RKO (cell line): ENCODE measurements at regions not wholly inside any gene's neighbourhood (a gene's known extent, or its start where the extent isn't known, plus 50 kb on each side); places are given as distances from the start of the nearest gene placed in this dataset.

Source experiments
- DNase-seq: peaks from one replicate; pipeline ENCODE4 v3.0.0-alpha.2; 2016; ENCODE audit warnings: low spot score

DNA sequence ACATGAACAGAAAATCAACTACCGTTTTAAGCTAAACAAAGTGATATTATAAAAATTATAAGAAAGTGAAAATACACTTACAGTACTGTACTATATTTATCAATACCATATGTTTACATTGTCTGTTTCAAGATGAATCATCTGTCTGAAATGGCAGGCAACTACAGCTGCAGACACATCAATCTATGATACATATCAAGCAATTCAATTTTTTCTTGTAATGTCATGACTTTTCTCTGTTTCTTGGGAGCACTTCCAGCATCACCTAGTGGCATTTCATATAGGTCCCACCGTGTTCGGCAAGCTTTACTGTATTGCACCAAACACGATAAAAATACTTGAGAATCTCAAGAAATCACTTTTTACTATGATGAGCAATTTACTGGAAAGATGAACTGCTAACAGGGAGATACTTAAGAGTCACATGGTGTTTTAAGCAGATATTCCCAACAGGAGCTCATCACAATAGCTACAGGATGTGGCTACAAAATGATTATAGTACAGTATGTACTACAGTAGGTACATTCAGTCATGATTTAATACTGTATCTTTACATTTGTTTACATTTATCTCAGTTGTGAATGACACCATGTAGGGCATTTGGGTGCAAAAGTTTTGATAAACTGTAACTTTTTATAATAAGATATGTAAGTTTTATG lies 207.4 kb downstream of the ADAM29 start:
- no peak for DNase-seq

DNA sequence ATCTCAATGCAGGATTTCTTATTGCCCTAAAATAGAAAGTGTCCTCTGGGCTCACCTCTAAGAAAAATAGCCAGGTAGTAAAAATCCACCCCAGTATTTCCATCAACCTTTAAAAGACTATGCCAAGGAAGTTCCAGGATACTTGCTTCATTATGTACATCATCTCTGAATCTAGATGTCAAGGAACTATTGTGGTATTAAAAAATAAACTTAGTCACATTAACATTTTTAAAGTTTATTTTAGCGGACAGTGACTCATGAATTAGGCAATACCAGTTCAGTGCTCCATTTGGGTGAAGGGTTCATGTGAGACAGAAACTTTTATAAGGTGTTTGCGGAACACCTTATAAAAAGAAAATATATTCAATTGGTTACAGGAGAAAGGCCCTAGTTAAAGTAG lies 209.2 kb downstream of the ADAM29 start:
- no peak for DNase-seq

DNA sequence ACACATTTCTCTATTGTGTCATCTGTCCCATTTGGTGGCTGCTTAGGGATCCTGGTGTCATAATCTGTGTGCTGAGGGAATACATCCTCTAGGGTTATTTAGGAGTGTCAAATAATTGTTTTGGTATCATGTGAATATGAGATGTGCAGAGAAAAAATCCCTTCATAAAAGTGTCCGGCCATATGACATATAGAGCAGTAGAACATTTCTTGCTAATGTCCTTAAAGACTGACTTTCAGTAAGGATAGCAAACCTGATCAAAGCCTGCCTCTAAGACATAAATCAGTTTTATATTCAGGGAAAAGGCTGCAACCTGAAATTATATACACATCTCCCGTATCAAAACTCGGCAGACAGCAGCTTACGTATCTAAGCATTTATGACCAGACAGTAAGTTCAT lies 211.6 kb downstream of the ADAM29 start:
- no peak for DNase-seq

DNA sequence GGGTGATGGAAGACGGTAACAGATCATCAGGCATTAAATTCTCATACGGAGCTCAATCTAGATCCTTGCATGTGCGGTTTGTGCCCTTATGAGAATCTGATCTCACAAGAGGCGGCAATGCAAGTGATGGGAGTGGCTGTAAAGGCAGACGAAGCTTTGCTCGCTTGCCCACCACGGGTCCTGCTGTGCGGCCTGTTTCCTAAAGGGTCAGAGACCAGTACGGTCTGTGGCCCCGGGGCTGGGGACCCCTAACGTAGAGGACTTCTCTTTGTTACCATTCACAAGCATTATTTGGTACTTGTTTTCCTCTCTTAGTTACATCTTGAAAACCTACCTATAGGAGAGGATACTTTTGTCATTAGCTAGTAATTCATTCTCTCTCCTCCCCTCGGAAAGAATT lies 221.0 kb downstream of the ADAM29 start:
- no peak for DNase-seq

DNA sequence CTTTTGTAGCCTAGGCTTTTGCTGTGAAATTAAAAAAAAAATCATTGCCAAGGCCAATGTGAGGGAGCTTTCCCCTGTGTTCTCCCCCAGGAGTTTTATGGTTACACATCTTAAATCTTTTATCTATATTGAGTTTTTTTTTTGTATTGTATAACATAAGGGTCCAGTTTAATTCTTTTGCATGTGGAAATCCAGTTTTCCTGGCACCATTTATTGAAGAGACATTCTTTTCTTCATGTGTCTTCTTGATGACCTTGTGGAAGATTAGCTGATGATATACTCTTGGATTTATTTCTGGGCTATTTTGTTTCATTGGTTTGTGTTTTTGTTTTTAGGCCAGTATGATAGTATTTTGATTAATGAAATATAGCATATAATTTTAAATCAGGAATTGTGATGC lies 225.0 kb downstream of the ADAM29 start:
- no peak for DNase-seq

DNA sequence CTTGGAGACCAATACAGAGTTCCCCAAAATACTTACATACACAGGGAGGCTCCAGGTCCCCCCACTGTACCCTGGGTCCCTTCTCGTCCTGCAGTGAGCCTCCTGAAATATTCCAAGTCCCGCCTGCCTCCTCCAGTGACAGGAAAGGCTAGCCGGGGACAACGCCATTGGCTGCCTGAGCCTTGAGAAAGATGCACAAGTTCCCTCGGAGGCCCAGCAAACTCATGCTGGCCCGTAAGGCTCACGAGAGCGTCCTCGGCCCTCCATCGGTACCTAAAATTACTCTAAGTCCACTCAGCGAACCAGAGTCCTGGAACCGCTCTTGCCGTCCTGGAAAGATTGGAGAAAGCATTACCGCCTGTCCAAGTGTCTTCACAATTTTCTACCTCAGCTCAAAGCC lies 228.6 kb downstream of the ADAM29 start:
- DNase-seq = no peak

DNA sequence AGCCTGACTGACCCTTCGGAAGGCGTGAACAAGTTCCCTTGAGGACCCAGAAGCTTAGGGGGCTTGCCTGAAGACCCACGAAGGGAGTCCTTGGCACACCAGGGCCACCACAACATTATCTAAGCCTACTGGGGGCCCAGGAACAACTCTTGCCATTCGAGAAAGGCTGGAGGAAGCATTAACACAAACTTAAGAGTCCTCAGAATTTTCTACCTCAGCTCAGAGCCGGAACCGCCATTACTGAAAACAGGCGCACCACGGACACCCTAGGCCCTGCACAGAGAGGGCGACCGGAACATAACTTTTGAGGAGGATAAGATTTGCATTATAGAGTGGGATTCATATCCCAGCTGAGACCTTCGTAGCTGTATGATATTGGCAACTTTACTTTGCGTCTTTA lies 229.1 kb downstream of the ADAM29 start:
- no peak for DNase-seq

DNA sequence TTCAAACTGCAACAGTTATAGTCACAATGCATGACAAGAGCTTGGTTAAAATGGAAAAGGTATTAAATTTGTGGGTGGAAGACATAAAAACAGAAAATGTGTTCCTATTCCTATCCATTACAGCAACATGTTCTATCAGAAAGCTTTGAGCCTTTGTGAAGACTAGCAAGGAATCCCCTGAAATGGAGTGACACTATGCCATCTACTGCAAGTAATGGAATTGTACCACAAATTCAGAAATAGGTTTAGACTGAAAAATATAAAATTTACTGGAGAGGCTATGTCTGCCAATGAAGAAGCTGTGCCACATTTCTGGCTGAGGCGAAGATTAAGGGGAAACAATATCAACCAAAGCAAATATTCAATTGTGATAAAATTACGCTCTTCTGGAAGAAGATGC lies 247.9 kb downstream of the ADAM29 start:
- no peak for DNase-seq

DNA sequence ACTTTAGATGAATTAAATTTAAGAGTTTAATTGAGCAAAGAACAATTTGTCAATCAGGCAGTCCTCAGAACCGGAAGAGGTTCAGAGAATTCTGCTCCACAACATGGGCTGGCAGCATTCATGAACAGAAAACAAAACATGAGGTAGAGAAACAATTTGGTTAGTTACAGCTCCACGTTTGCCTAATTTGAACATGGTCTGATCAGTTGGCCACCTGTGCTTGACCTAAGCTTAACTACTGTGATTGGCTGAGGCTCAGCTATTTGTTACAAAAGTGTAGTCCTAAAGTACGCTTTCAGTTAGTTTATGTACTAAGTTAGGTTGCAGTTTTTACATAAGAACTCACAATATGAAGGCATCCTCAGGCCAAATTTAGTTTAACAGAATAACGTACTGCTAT lies 258.6 kb downstream of the ADAM29 start:
- no peak for DNase-seq

DNA sequence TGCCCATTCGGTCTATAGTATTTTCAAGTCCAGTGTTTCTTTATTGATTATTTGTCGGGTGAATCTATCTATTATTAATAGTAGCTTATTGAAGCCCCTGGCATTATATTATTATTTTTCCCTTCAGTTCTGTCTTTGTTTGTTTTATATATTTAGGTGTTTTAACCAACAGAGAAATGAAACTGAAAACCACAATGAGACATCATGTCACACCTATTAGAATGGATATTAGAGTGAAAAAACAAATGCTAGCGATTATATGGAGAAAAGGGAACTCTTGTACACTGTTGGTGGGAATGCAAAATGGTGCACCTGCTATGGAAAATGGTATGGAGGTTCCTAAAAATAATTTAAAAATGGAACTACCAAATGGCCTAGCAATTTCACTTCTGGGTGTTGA lies 272.5 kb downstream of the ADAM29 start:
- DNase-seq = no peak

DNA sequence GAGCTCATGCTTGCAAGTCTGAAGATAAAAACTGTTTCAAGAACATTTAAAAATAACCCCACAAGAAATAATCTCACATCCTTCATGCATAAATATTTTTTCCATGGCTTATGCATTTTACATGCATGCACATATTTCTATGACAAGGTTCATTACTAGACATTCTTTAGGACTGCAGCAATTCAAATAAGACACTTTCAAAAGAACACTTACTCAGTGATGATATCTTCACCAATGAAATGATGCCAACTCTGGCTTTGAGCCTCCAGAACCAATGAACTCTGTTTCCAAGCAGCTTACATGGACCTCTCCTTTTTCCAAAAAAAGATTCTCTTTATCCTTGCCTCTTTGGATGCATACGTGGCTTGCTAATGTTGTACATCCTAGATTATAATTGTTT lies 279.9 kb downstream of the ADAM29 start:
- DNase-seq = no peak

DNA sequence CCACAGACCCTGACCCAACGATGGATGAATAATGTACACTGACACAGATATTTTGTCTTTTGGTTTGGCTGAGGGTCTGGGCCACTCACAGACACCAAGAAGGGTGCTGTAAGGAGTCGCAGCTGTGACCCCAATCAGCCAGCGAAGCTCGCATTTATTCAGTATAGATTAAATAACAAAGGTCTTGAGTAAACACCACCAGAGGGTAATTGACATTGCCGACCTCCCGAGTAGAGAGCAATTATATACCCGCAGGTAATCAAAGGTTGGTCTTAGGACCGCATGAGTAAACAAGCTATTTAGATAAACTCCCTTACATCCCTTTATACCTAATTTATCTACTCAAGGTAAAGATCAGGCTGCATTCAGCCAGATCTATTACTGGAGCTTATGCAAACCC lies 297.1 kb downstream of the ADAM29 start:
- DNase-seq = no peak

DNA sequence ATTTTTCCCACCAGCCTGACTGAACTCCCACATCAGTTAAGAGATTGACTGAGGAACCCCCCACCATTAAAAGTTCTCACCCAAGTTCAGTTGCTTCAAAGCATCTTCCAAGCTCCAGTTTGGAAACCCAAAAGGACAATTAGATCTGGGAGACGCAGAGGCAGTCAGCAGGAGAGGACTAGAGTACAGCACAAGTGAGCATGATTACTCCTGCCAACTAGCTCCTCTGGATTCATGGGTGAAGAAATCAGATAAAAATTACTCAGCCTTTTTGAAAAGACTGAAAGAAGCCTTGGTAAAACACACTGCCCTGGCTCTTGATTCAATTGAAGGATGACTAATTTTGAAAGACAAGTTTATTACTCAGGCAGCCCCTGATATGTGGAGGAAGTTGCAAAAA lies 297.5 kb downstream of the ADAM29 start:
- no peak for DNase-seq

DNA sequence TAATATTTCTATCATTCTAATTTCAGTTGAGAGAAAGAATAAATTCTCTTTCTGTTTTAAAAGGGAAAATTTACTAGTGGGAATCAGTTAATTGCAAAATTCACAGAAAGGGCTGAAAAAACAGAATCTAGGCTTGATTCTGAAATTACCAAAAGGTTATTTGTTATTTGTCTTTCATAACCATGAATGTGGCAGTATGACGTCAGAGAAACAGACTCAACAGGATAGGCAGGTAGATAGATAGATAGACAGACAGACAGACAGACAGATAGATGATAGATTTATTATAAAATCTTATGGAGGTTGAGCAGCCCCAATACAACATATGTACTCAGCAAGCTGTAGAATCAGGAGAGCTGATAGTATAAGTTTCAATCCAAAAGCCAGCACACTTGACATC lies 311.0 kb downstream of the ADAM29 start:
- no peak for DNase-seq

DNA sequence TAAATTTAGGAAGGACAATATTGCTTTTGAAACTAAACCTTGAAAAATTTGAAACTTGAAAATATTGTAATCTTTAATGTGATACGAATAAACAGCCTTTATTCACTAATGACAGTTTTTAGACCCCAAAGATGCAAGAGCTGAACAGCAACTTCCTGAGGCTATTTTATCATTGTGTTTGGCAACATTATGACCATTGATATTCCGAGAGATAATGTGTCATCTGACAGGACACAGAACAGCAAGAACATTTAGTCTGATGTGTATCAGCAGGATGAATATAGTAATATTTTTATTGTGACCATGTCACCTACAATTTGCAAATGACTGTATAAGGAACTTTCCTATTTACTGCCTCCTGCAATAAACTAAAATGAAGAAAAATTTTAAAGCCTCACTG lies 316.0 kb downstream of the ADAM29 start:
- DNase-seq = no peak

DNA sequence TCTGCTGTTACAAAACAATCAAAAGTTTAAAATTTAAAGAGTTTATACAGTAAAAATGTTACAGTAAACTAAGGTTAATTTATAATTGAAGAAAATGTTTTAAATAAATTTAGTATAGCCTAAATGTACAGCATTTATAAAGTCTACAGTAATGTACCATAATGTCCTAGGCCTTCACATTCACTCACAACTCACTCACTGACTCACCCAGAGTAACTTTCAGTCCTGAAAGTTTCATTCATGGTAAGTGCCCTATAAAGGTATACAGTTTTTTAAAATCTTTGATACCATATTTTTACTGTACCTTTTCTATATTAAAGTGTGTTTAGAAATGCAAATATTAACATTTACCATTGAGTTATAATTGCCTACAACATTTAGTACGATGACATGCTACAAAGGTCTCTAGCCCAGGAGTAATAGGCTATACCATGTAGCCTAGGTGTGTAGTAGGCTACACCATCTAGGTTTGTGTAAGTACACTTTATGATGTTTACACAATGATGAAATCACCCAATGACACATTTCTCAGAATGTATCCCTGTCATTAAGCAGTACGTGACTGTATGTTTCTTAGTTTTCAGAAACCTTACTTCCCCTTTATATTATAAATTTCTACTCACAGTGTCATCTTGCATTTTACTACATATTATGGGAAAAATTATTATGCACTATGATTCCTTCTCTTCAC lies 320.8 kb downstream of the ADAM29 start:
- no peak for DNase-seq

DNA sequence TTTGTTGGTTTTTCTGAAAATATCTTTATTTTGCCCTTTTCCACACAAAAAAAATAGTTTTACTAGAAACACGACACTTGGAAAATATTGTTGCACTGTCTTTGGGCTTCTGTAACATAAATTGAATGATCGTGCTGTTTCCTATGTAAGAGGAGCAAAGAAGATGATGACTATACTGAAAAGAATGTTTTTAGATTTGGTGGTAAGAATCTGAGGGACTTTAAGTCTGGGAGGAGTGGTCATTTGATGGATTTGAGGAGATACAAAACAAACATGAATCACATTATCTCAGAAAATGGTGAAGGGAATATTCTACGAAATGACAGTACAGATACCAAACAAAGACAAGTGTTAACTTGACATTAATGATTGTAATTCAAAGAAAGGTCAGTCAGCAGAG lies 328.8 kb downstream of the ADAM29 start:
- no peak for DNase-seq

DNA sequence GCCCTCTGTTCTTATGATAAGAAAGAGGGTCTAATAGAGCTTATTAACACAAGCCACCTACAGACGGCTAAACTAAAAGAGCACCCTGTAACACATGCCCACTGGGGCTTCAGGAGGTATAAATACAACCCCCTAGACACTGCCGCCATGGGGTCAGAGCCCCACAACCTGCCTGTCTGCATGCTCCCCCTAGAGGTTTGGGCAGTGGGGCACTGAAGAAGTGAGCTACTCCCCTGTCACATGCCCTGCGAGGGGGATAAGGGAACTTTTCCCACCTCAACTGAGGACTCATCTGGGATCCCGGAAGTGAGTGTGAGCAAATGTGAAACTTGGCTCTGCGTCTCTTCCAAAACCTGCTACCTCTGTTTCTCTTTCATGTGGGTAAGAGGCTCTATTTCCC lies 334.5 kb downstream of the ADAM29 start:
- no peak for DNase-seq

DNA sequence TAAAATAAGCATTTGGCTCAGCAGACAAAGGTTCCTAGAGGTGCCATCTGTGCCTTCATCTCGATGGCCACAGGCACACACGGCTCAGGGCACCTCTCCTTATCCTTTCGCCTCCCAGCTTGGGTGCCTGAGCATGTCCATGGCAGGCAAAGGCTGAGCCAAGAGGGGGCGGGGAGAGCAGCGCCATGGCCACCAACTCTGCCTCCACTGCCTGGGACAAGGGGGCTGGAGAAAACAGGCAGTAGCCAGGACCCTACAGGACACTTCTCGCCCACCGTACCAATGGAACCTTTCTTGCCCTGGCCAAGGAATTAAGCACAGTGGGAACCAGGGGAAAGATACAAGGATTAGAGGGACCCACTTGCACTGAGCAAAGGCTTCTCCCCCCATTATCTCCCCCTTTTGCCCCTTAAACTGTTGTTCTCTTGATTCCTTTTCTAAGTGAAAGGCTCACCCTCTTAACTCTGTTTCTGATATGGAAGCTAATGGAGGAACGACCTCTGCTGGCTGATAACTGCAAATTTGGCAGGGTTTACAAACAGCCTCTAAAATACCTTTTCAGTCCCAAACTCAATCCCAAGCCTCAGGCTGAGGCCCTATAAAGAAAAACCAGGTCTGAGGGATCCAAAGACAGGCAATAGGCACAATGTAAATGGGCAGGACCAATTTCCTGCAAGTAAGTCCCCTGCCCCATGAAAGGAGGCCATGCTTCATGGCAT lies 335.2 kb downstream of the ADAM29 start:
- DNase-seq = peak; percentile 11

DNA sequence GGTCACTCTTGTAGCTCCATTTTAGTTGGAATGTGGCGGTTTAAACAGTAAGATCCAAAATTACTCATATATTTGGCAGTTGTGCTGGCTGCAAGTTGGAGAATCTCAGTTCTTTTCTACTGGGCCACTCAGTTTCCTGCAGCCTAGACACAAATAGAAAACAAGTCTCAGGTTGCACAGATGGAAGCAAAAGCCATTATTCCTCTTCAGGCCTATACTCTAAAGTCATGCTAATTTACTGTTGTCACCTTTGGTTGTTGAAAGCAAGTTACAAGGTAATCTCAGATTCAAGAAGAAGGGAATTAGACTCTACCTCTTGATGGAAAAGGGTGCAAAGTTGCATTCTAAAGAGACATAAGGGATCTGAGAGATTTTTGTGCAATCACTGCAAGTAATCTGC lies 345.4 kb downstream of the ADAM29 start:
- no peak for DNase-seq

DNA sequence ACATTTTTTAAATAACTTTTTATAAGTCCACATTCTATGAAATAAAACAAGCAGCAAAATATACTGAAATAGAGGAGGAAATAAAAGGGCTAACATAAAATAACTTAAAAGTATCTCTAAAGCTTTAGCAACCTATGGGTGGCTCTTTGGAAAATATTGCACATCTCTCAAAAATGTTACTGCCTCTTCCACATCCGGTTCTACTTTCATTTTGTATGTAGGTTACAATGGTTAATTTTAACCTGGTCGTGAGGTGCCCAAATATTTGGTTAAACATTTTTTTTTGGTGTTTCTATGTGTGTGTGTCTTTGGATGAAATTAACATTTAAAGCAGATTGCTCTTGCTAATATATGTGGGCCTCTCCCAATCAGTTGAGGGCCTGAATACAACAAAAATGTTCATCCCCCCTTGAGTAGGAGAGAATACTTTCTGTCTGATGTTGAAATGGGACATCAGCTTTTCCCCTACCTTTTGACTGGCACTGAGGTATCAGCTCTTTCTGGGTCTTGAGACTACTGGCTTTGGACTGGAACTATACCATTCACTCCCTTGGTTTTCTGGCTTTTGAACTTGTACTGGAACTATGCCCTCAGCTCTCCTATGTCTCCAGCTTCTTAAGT lies 353.0 kb downstream of the ADAM29 start:
- no peak for DNase-seq

DNA sequence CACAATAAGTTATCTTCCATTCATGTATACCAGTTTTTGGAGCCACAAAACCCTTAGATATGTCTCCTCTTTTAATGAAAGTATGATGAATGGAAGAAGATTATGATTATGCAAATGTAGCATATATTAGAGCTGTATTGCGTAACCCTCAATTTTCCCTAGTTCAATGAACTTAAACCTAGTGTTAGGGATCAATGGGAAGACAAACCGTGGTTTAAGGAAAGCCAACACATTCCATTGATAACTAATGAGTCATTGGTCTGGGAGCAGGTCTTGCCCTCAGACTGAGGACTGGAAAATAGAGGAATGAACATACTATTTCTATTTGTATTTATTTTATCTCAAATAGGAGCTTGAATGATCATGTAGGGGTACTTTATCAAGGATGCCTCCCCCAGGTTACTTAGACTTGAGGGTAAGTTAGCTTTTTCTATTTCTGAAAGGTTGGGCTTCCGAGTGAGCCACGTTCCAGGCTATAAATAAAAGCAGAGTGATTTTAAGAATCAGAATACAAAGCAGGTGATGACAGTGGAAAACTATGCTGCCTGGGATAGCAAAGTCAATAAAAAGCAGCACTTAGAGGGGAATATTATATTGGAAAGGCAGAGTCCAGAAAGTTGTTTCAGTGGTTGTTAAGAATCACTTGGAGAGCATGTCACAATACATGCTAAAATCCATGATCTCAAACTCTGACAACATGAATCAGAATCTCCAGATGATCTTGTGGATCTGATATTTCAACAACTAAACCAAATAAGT lies 356.0 kb downstream of the ADAM29 start:
- no peak for DNase-seq
